Gastrocnemius medialis (tissue), 4 donors: ENCODE measurements at regions not wholly inside any gene's neighbourhood (a gene's known extent, or its start where the extent isn't known, plus 50 kb on each side); places are given as distances from the start of the nearest gene placed in this dataset.

Experiments
- ATAC-seq, 2 donors: fragments of 150-250 bp; one replicate each; pipeline ENCODE4 v1.9.1; 2016
- DNase-seq, 2 donors: peaks; one replicate each; pipeline ENCODE4 v3.0.0-alpha.2; 2019
- H3K27ac ChIP-seq, 4 donors: fragments of 200-600 bp; sonication (generic); 1 replicate in 1 of 4; 2 replicates in 3 of 4; pipeline ENCODE4 v1.5.1; 2016 to 2018; ENCODE audit warnings: mild to moderate bottlenecking in 2 of 4, moderate library complexity in 1 of 4
- H3K27me3 ChIP-seq, 3 donors: fragments of 200-600 bp; sonication (generic) in 2 of 3; 1 replicate in 1 of 3; 2 replicates in 2 of 3; pipeline versions ENCODE4 v1.5.1 to v1.6.0; 2016 to 2019; ENCODE audit warnings: mild to moderate bottlenecking in 1 of 3, moderate library complexity in 1 of 3
- H3K36me3 ChIP-seq, 2 donors: fragments of 200-600 bp; sonication (generic) in 1 of 2; one replicate each; pipeline ENCODE4 v1.5.1; 2017 to 2018
- H3K4me1 ChIP-seq, 2 donors: fragments of 200-600 bp; sonication (generic) in 1 of 2; one replicate each; pipeline ENCODE4 v1.5.1; 2016 to 2017; ENCODE audit warnings: mild to moderate bottlenecking in 2 of 2
- H3K4me3 ChIP-seq, 4 donors: fragments of 200-600 bp; sonication (generic) in 3 of 4; 1 replicate in 1 of 4; 2 replicates in 3 of 4; pipeline ENCODE4 v1.5.1; 2016 to 2019; ENCODE audit warnings: mild to moderate bottlenecking in 2 of 4
- H3K9me3 ChIP-seq, 3 donors: fragments of 200-600 bp; sonication (generic) in 2 of 3; 1 replicate in 1 of 3; 2 replicates in 2 of 3; pipeline ENCODE4 v1.5.1; 2016 to 2019
- CTCF ChIP-seq, 5 experiments: fragments of 450-650 bp in 3 of 5; fragments of 200-600 bp in 2 of 5; sonication (generic) in 2 of 5; IDR thresholded peaks in 4 of 5; conservative IDR thresholded peaks in 1 of 5; 1 replicate in 4 of 5; 2 replicates in 1 of 5; pipeline ENCODE4 v1.5.1; 2016 to 2019; ENCODE audit warnings: antibody characterized with exemption in 5 of 5, mild to moderate bottlenecking in 3 of 5, moderate library complexity in 3 of 5
- POLR2A ChIP-seq, 2 donors: fragments of 450-650 bp; IDR thresholded peaks; one replicate each; pipeline ENCODE4 v1.6.1; 2017; ENCODE audit warnings: antibody characterized with exemption in 2 of 2, mild to moderate bottlenecking in 2 of 2, moderate library complexity in 2 of 2
- in situ Hi-C, 4 donors: fragments of 200-750 bp; cut with MboI; loops; one replicate each; pipeline versions ENCODE4 v1.15.0 to v1.8.0; 2017; ENCODE audit warnings: low sequenced_read_pairs in 4 of 4
- intact Hi-C: fragments of 100-400 bp; cut with DNase I; formaldehyde crosslinking; loops from one replicate; pipeline ENCODE4 v1.15.1; 2023; ENCODE audit warnings: low total_unique reads

GRCh38 chr15:46131876-46132275, 497.0 kb downstream of the SQOR start:
- no peaks in the 10 kb centered on the region for H3K4me1 ChIP-seq
- in situ Hi-C loops (no loop called here), intact Hi-C loops (no loop called here)
- no peaks in the 10 kb centered on the region for H3K9me3 ChIP-seq
- H3K27me3 ChIP-seq = no peaks in the 10 kb centered on the region
- no peak for DNase-seq
- no peak overlapping the region for H3K4me3 ChIP-seq
- H3K36me3 ChIP-seq = no peaks in the 10 kb centered on the region
- no peak for ATAC-seq
- H3K27ac ChIP-seq = no peak overlapping the region
- TF ChIP-seq POLR2A (IDR thresholded peaks at IDR 0.05) (no peak), CTCF (IDR thresholded peaks at IDR 0.05 in 4 of 5, conservative IDR thresholded peaks at IDR 0.05 in 1 of 5) (no peak)

DNA sequence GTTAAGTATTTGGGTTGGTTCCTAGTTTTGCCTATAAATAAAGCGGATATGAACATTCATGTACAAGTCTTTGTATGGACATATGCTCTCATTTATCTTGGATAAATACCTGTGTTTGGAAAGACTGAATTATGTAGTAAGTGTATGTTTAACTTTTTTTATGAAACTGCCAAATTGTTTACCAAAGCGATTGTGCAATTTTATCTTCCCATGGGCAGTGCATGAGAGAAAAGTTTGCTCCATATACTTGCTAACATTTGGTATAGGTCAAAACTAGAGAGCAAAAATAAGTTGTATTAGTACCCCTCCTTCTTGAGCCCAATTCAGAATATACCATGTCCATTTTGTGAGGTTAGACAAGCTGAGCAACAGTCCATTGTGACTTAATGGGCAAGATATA, 502.6 kb downstream of the SQOR start:
- no peak overlapping the region for H3K4me3 ChIP-seq
- in situ Hi-C loops = no loop called here
- no peak for DNase-seq
- intact Hi-C loops = no loop called here
- H3K27ac ChIP-seq = no peak overlapping the region
- ATAC-seq = no peak
- H3K36me3 ChIP-seq = no peaks in the 10 kb centered on the region
- TF ChIP-seq CTCF (IDR thresholded peaks at IDR 0.05 in 4 of 5, conservative IDR thresholded peaks at IDR 0.05 in 1 of 5) (no peak), POLR2A (IDR thresholded peaks at IDR 0.05) (no peak)
- no peaks in the 10 kb centered on the region for H3K4me1 ChIP-seq
- H3K9me3 ChIP-seq = no peaks in the 10 kb centered on the region
- no peaks in the 10 kb centered on the region for H3K27me3 ChIP-seq

DNA sequence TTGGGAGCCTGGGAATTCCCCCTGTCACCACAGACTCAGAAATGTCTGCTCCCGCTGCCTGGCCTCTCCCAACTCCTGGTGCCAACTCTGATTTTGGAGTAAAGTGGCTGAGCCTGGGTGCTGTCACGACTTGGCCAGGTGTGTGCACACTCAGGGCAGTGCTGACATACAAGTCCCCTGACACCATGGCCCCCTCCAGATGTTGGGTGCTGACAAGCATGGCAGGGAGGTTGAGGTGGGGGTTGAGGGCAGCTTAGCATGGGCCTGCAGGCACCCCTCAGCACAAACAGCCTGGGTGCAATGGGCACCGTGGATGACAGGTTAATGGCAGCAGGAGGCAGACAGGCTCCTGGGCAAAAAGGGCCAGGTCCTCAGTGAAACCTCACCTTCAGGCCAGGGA, 511.2 kb downstream of the SQOR start:
- H3K4me3 ChIP-seq = no peak overlapping the region
- H3K27ac ChIP-seq = no peak overlapping the region
- TF ChIP-seq CTCF (IDR thresholded peaks at IDR 0.05 in 4 of 5, conservative IDR thresholded peaks at IDR 0.05 in 1 of 5) (no peak), POLR2A (IDR thresholded peaks at IDR 0.05) (no peak)
- H3K27me3 ChIP-seq = no peaks in the 10 kb centered on the region
- intact Hi-C loops (no loop called here), in situ Hi-C loops (no loop called here)
- DNase-seq = no peak
- H3K36me3 ChIP-seq = no peaks in the 10 kb centered on the region
- ATAC-seq = no peak
- no peaks in the 10 kb centered on the region for H3K4me1 ChIP-seq
- no peaks in the 10 kb centered on the region for H3K9me3 ChIP-seq

GRCh38 chr15:46146915-46147314, 512.1 kb downstream of the SQOR start:
- TF ChIP-seq CTCF (IDR thresholded peaks at IDR 0.05 in 4 of 5, conservative IDR thresholded peaks at IDR 0.05 in 1 of 5) (no peak), POLR2A (IDR thresholded peaks at IDR 0.05) (no peak)
- ATAC-seq = no peak
- Histone ChIP-seq H3K27me3 (no peaks in the 10 kb centered on the region), H3K9me3 (no peaks in the 10 kb centered on the region), H3K4me3 (no peak overlapping the region), H3K36me3 (no peaks in the 10 kb centered on the region), H3K4me1 (no peaks in the 10 kb centered on the region), H3K27ac (no peak overlapping the region)
- intact Hi-C loops = no loop called here
- no peak for DNase-seq
- in situ Hi-C loops = no loop called here

DNA sequence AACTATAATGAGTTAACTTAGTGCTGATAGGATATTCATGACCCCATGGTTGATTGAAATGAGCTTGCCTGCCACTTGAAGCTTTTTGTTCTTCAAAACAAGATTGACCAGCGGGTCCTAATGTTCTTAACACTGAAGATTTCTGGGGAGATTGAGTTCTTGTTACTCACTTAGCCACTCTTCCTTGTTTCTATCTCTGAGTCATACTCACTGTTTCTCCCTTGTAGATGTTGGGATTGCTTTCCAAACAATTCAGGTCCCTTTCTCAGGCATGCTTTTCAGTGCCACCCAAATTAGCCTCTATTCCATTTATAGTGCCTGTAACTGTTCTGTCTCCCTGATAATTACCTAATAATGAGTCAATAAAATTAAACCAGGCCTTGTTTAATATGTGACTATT, 517.0 kb downstream of the SQOR start:
- Histone ChIP-seq H3K36me3 (no peaks in the 10 kb centered on the region), H3K4me3 (no peak overlapping the region), H3K4me1 (no peaks in the 10 kb centered on the region), H3K27ac (no peak overlapping the region), H3K9me3 (no peaks in the 10 kb centered on the region), H3K27me3 (no peaks in the 10 kb centered on the region)
- intact Hi-C loops (no loop called here), in situ Hi-C loops (no loop called here)
- no peak for ATAC-seq
- TF ChIP-seq CTCF (IDR thresholded peaks at IDR 0.05 in 4 of 5, conservative IDR thresholded peaks at IDR 0.05 in 1 of 5) = no peak
- TF ChIP-seq POLR2A (IDR thresholded peaks at IDR 0.05) = no peak
- no peak for DNase-seq
